Peyer's patch (tissue), 4 donors: ENCODE measurements at regions not wholly inside any gene's neighbourhood (a gene's known extent, or its start where the extent isn't known, plus 50 kb on each side); places are given as distances from the start of the nearest gene placed in this dataset.

ENCODE experiments used
- CTCF ChIP-seq, 6 experiments: fragments of 450-650 bp in 4 of 6; fragments of 200-600 bp in 2 of 6; sonication (generic) in 1 of 6; IDR thresholded peaks; one replicate each; pipeline ENCODE4 v1.5.1; 2017 to 2019; ENCODE audit warnings: antibody characterized with exemption in 6 of 6, mild to moderate bottlenecking in 3 of 6, moderate library complexity in 1 of 6
- POLR2A ChIP-seq, 2 donors: fragments of 450-650 bp; IDR thresholded peaks; one replicate each; pipeline ENCODE4 v1.5.1; 2017; ENCODE audit warnings: antibody characterized with exemption in 2 of 2, mild to moderate bottlenecking in 2 of 2, moderate library complexity in 2 of 2

GRCh38 chr4:156188596-156188995 is 234.9 kb upstream of the CTSO start:
- no peak for TF ChIP-seq POLR2A (IDR thresholded peaks at IDR 0.05)
- TF ChIP-seq CTCF (IDR thresholded peaks at IDR 0.05), result no peak
